C4-2B (cell line): ENCODE measurements at regions not wholly inside any gene's neighbourhood (a gene's known extent, or its start where the extent isn't known, plus 50 kb on each side); places are given as distances from the start of the nearest gene placed in this dataset.

Experiments used
- ZFX ChIP-seq: fragments of 450-650 bp; IDR thresholded peaks from 2 replicates; pipeline ENCODE4 v1.6.1; 2017
- TF ChIP-seq, protein P1 (sequence below): fragments of 450-650 bp; conservative IDR thresholded peaks from 2 replicates; pipeline ENCODE4 v1.5.1; 2017; ENCODE audit warnings: mild to moderate bottlenecking

DNA sequence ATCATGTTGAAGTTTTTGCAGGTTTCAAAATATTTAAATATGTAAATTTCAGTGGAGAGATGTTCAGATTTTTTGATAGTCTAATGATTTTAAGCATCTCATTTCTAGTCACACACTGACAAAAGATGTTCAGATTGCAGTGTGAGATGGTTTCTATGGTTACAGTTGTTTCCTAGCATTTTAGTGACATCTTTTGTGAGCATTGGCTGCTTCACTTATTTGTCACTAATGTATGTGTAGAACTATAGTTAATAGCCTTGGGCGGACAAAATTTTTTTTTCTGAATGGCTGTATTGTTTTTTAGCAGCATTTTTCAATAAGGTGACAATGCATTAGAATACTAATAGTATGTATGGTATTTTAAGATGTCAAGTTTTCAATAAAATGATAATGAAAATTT, 315.6 kb upstream of the PRKD1 start:
- TF ChIP-seq, protein P1, sequence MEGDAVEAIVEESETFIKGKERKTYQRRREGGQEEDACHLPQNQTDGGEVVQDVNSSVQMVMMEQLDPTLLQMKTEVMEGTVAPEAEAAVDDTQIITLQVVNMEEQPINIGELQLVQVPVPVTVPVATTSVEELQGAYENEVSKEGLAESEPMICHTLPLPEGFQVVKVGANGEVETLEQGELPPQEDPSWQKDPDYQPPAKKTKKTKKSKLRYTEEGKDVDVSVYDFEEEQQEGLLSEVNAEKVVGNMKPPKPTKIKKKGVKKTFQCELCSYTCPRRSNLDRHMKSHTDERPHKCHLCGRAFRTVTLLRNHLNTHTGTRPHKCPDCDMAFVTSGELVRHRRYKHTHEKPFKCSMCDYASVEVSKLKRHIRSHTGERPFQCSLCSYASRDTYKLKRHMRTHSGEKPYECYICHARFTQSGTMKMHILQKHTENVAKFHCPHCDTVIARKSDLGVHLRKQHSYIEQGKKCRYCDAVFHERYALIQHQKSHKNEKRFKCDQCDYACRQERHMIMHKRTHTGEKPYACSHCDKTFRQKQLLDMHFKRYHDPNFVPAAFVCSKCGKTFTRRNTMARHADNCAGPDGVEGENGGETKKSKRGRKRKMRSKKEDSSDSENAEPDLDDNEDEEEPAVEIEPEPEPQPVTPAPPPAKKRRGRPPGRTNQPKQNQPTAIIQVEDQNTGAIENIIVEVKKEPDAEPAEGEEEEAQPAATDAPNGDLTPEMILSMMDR, result no peak
- no peak for TF ChIP-seq ZFX
